HG02885 (cell line): ENCODE measurements at regions not wholly inside any gene's neighbourhood (a gene's known extent, or its start where the extent isn't known, plus 50 kb on each side); places are given as distances from the start of the nearest gene placed in this dataset.

Experiments used
- ATAC-seq: cut with Tn5 transposase; IDR thresholded peaks from one replicate; pipeline ENCODE4 v1.9.1; 2021; ENCODE audit warnings: mild to moderate bottlenecking; ENCODE audit not compliant: unreplicated experiment, poor library complexity

GRCh38 chr9:113695901-113696300 is 180.2 kb upstream of the ZNF618 start:
- ATAC-seq = no peak

- no peak for ATAC-seq
These were observed 174.0 kb upstream of the ZNF618 start for GRCh38 chr9:113701774-113702755.

- ATAC-seq = no peak
These were observed 170.7 kb upstream of the ZNF618 start for GRCh38 chr9:113705306-113705927.

- ATAC-seq = no peak
These were observed 170.1 kb upstream of the ZNF618 start for GRCh38 chr9:113705928-113706519.

GRCh38 chr9:113707953-113708695 is 168.0 kb upstream of the ZNF618 start:
- ATAC-seq = no peak

- no peak for ATAC-seq
These were observed 167.0 kb upstream of the ZNF618 start for GRCh38 chr9:113708821-113709713.

- ATAC-seq = no peak
These were observed 166.4 kb upstream of the ZNF618 start for GRCh38 chr9:113709721-113710120.

GRCh38 chr9:113711251-113711650 is 164.9 kb upstream of the ZNF618 start:
- ATAC-seq = no peak

- no peak for ATAC-seq
These were observed 164.1 kb upstream of the ZNF618 start for GRCh38 chr9:113712053-113712452.

GRCh38 chr9:113715086-113715485 is 161.0 kb upstream of the ZNF618 start:
- no peak for ATAC-seq

GRCh38 chr9:113719919-113720318 is 156.2 kb upstream of the ZNF618 start:
- ATAC-seq = no peak

- ATAC-seq = no peak
These were observed 155.6 kb upstream of the ZNF618 start for GRCh38 chr9:113720495-113720894.

GRCh38 chr9:113721856-113722255 is 154.3 kb upstream of the ZNF618 start:
- ATAC-seq = no peak

GRCh38 chr9:113724202-113724601 is 151.9 kb upstream of the ZNF618 start:
- ATAC-seq = no peak

GRCh38 chr9:113728989-113729388 is 147.1 kb upstream of the ZNF618 start:
- ATAC-seq = no peak

- ATAC-seq = no peak
These were observed 141.3 kb upstream of the ZNF618 start for GRCh38 chr9:113734826-113735225.

- ATAC-seq = no peak
These were observed 138.4 kb upstream of the ZNF618 start for GRCh38 chr9:113737517-113738271.

GRCh38 chr9:113738496-113738892 is 137.6 kb upstream of the ZNF618 start:
- no peak for ATAC-seq
